ENCODE measurements at regions not wholly inside any gene's neighbourhood (a gene's known extent, or its start where the extent isn't known, plus 50 kb on each side); places are given as distances from the start of the nearest gene placed in this dataset.

DNA sequence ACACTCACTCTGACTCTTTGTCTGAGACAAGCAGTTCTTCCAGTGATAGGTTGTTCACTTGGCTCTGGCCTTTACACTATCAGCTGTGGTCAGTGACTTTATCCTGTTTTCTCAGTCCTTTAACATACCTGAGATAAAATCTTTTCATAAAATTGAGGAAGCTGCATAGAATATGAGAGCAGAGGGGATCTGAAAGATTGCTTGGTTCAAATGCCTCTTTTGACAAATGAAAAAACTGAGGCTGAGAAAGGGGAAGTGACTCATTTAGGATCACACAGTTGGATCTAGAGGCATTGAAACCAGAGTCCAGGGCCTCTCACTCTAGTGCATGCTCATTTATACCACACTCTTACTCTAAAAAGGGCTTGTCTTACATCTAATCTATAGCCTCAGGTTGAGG, 277.0 kb upstream of the TBX18 start:
- TF ChIP-seq RELA (CRISPR knock-in tag; IDR thresholded peaks at IDR 0.05; ENCODE audit: borderline replicate concordance) (no peak), JUN (CRISPR knock-in tag; IDR thresholded peaks at IDR 0.05) (no peak), NR3C1 (CRISPR knock-in tag; conservative IDR thresholded peaks at IDR 0.05; ENCODE audit: low read depth) (no peak), TEAD4 (CRISPR knock-in tag; IDR thresholded peaks at IDR 0.05) (no peak)
- TF ChIP-seq, protein P1, sequence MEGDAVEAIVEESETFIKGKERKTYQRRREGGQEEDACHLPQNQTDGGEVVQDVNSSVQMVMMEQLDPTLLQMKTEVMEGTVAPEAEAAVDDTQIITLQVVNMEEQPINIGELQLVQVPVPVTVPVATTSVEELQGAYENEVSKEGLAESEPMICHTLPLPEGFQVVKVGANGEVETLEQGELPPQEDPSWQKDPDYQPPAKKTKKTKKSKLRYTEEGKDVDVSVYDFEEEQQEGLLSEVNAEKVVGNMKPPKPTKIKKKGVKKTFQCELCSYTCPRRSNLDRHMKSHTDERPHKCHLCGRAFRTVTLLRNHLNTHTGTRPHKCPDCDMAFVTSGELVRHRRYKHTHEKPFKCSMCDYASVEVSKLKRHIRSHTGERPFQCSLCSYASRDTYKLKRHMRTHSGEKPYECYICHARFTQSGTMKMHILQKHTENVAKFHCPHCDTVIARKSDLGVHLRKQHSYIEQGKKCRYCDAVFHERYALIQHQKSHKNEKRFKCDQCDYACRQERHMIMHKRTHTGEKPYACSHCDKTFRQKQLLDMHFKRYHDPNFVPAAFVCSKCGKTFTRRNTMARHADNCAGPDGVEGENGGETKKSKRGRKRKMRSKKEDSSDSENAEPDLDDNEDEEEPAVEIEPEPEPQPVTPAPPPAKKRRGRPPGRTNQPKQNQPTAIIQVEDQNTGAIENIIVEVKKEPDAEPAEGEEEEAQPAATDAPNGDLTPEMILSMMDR (IDR thresholded peaks at IDR 0.05), result no peak
- TF ChIP-seq, protein P2, sequence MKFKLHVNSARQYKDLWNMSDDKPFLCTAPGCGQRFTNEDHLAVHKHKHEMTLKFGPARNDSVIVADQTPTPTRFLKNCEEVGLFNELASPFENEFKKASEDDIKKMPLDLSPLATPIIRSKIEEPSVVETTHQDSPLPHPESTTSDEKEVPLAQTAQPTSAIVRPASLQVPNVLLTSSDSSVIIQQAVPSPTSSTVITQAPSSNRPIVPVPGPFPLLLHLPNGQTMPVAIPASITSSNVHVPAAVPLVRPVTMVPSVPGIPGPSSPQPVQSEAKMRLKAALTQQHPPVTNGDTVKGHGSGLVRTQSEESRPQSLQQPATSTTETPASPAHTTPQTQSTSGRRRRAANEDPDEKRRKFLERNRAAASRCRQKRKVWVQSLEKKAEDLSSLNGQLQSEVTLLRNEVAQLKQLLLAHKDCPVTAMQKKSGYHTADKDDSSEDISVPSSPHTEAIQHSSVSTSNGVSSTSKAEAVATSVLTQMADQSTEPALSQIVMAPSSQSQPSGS (CRISPR knock-in tag; IDR thresholded peaks at IDR 0.05; ENCODE audit: borderline replicate concordance, low read depth), result no peak

Data from WTC11 (cell line).